ENCODE measurements at regions not wholly inside any gene's neighbourhood (a gene's known extent, or its start where the extent isn't known, plus 50 kb on each side); places are given as distances from the start of the nearest gene placed in this dataset.
"Not testable (repeated sequence)": the region's sequence is repeated elsewhere in the genome, so short reads cannot be mapped to it uniquely, and the experiment has no call there.

- not testable (repeated sequence) for DNase-seq (ENCODE audit: low read depth, low spot score)
These were observed 134.1 kb upstream of the TEKT4 start for GRCh38 chr2:94737145-94737544.

- DNase-seq (ENCODE audit: low read depth, low spot score): not testable (repeated sequence)
These were observed 133.4 kb upstream of the TEKT4 start for GRCh38 chr2:94737736-94738342.

GRCh38 chr2:94753466-94753998, 117.7 kb upstream of the TEKT4 start:
- no peak for DNase-seq (ENCODE audit: low read depth, low spot score)

- DNase-seq (ENCODE audit: low read depth, low spot score): no peak
These were observed 112.7 kb upstream of the TEKT4 start for GRCh38 chr2:94758546-94758945.

- DNase-seq (ENCODE audit: low read depth, low spot score): no peak
These were observed 112.0 kb upstream of the TEKT4 start for GRCh38 chr2:94759211-94759610.

GRCh38 chr2:94762600-94762999, 108.6 kb upstream of the TEKT4 start:
- DNase-seq (ENCODE audit: low read depth, low spot score): no peak

GRCh38 chr2:94763318-94763717, 107.9 kb upstream of the TEKT4 start:
- no peak for DNase-seq (ENCODE audit: low read depth, low spot score)

GRCh38 chr2:94764331-94764730, 106.9 kb upstream of the TEKT4 start:
- not testable (repeated sequence) for DNase-seq (ENCODE audit: low read depth, low spot score)

GRCh38 chr2:94767336-94767735, 103.9 kb upstream of the TEKT4 start:
- DNase-seq (ENCODE audit: low read depth, low spot score): no peak

- DNase-seq (ENCODE audit: low read depth, low spot score): no peak
These were observed 101.5 kb upstream of the TEKT4 start for GRCh38 chr2:94769733-94770132.

GRCh38 chr2:94774851-94775250, 96.4 kb upstream of the TEKT4 start:
- no peak for DNase-seq (ENCODE audit: low read depth, low spot score)

- no peak for DNase-seq (ENCODE audit: low read depth, low spot score)
These were observed 95.2 kb upstream of the TEKT4 start for GRCh38 chr2:94776036-94776435.

- not testable (repeated sequence) for DNase-seq (ENCODE audit: low read depth, low spot score)
These were observed 86.1 kb upstream of the TEKT4 start for GRCh38 chr2:94785105-94785504.

- DNase-seq (ENCODE audit: low read depth, low spot score): not testable (repeated sequence)
These were observed 84.8 kb upstream of the TEKT4 start for GRCh38 chr2:94786424-94786823.

- DNase-seq (ENCODE audit: low read depth, low spot score): not testable (repeated sequence)
These were observed 81.1 kb upstream of the TEKT4 start for GRCh38 chr2:94790169-94790568.

- not testable (repeated sequence) for DNase-seq (ENCODE audit: low read depth, low spot score)
These were observed 74.0 kb upstream of the TEKT4 start for GRCh38 chr2:94797235-94797634.

Data from pulmonary artery endothelial cell (primary cell).